GM18517 (cell line): ENCODE measurements at regions not wholly inside any gene's neighbourhood (a gene's known extent, or its start where the extent isn't known, plus 50 kb on each side); places are given as distances from the start of the nearest gene placed in this dataset.

Experiments
- ATAC-seq: cut with Tn5 transposase; IDR thresholded peaks from one replicate; pipeline ENCODE4 v1.9.1; 2021; ENCODE audit warnings: mild to moderate bottlenecking, moderate library complexity; ENCODE audit not compliant: unreplicated experiment

DNA sequence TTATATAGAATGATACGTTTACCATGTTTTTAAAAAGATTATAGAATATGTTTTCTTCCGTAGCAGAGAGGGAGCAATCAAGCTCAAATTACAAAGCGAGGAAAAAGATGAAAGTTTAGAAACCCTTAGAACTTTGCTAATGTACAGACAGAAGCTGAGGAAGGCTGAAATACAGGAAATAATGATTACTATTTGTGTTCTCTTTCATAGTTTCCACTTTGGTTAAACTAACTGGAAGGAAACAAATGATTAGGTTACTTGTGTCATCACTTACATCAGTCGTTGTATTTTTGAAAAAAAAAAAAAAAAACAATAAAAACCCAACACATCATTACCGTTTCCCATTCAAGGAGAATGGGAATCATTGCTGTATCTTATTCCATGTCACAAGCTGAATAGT lies 337.8 kb upstream of the CBLB start:
- peak; percentile 35 for ATAC-seq

DNA sequence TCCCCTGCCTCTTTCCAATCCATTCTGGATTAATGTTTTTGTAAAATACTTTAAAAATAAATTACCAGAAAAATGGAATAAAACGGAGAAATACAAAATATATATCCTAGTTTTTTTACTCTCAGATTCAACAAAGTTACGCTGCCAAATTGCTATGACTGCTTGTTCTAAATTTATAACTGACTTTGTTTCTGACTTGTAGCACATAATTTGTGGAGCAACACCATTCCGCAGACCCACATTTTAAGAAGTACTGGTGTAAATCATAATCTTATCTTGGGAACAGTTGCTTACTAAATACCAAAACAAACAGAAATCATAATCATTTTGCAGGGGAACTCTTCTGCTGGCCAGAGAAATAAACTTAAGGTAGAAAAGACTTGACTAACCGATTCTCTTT lies 339.4 kb upstream of the CBLB start:
- no peak for ATAC-seq

DNA sequence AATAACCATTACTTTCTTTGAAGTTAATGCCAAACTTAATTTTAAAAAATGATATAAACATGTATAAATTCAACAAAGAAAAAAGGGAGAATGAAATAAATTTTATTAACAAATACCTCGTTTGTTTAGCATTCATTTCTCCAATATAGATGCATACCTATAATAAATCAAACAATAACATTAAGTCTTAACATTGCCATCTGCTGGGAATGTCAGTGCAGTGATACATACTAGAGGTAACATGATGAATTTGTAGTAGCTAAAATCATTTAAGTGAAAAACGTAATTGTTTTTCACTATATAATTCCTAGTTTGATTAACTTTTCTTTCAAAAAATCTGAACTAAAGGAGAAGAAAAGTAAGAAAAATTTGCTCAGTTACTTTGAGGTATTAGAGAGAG lies 340.2 kb upstream of the CBLB start:
- no peak for ATAC-seq

DNA sequence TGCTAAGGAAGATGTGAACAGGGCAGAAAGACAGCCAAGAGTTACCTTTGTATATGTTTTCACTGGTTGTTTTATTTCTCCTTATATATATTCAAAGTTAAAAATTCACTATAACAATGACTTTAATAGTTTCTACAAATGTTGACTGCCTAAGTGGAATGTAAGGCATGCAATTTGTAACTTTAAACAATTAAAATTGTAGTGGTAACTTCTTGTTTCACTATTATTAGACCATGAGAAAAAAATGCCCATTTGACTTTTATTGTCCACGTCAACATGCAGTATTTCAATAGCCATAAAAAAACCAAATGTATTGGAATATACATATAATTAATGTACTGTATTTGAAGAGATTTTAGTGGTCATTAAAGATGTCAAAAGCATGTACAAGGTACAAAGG lies 340.7 kb upstream of the CBLB start:
- ATAC-seq = no peak

DNA sequence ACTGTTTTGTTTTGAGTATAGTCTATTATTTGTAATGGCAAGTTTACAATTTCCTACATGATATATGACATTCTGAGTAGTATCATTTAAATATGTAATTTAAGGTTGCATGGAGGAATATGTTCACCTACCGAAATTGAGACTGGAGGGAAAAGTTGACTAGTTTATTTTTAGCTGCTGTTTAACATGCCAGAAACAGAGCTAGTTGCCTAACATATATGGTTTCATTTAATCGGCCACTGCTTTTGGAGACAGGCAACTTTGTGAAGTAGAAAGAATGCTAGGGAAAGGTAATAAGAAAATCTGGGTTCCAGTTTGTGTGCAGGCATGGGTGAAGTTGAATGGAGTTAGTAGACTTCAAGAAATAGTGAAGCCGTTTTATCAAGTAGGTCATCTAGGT lies 342.1 kb upstream of the CBLB start:
- ATAC-seq = no peak

DNA sequence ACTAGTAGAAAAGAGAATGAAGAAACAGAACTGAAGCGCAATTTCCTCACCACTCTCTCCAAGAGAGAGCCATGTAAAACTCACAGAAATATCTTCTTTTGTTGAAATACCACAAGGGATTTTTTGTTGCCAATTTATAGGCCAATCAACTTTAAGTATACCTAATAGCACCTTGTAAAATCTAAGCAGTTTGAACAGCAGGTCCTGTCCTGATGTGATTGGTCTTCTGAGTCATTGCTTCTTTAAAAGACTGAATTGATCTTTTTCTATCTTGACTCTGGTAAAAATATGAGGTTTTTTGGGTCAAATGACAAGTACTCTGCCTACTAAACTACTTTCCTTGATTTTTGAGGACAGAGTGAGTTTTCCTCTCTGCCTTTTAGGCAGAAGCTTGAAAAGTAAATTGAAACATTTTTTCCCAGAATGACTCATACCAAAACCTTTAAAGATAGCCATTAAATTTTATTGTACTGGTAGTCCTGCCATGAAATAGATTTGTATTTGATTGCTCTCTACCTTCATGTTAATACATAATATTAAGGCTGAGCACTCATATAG lies 343.9 kb upstream of the CBLB start:
- no peak for ATAC-seq

DNA sequence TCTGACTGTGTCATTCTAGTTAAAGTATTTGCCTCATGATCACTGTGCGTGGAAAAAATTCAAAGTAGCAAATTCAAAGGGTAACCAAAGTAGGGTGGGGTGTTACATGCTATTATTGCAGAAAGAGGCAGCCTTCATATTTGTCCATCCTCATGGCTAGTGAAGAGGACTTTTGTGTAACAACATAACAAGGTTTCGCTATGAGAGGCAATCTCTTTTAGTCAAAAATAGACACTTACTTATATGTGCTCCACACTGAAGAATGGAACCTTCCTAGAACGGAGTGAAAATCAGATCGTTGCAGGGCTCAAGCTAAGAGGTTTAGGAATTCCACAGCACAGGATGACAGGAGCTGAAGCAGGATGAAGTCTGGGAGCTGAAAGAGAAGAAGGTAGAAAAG lies 345.1 kb upstream of the CBLB start:
- ATAC-seq = no peak

DNA sequence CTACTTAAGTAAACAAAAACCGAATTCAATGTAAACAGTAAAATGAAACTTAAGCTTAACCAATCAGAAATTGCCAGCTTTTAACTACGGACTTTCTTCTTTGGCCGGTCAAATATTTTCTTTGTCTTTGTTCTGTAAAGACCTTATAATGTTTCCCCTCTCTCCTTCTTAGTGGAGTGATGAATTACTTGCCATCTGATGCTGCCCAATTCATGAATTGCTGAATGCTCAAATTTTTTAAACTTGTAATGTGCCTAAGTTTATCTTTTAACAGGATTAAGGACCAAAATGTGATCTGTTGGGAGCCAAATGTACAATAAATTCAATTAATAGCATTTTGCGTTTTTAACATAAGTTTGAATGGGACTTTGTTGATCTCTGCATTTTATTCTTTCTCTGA lies 345.8 kb upstream of the CBLB start:
- ATAC-seq = no peak

DNA sequence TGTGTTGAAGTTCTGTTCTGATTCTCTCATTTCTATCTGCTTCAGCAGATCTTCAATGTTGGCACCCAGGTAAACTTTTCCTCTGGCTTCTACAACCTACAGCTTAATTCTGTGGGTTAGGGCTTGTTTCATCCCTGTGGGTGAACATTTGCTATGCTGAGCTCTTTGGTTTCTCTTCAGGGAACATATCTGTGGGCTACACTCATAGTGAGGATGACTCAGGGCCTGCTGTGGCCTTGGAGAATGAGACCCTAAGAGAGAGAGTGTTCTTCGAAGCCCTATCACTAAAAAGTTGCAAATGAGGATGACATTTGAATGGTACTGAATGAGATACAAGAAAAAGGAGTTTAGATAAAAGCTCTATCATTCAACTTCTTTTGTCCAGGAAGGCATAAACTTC lies 346.2 kb upstream of the CBLB start:
- no peak for ATAC-seq

DNA sequence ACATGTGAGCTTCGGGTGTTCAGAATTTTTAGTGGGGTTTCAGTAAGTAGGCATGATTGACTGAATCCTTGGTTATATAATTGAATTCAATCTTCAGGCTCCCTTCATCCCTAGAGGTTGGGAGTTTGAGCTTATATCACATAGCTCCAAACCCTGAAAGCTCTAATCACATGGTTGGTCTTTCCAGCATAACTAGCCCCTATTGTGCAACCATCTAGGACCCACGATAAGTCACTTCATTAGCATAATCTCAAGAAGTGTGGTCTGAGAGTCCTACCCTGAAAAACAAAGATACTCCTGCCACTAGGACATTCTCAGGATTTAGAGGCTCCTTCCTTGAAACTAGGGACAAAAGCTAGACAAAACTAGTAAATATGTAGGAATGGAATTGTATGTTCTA lies 348.9 kb upstream of the CBLB start:
- no peak for ATAC-seq

DNA sequence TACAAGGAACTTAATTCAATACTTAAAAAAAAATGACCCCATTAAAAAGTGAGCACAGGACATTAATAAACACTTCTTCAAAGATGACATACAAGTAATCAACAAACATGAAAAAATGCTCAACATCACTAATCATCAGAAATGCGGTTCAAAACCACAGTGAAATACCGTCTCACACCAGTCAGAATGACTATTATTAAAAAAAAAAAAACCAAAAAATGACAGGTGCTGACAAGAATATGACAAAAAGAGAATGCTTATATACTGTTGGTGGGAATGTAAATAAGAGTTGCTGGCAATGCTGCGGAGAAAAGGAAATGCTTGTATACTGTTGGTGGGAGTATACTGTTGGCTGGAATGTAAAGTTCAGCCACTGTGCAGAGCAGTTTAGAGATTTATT lies 358.3 kb upstream of the CBLB start:
- no peak for ATAC-seq

DNA sequence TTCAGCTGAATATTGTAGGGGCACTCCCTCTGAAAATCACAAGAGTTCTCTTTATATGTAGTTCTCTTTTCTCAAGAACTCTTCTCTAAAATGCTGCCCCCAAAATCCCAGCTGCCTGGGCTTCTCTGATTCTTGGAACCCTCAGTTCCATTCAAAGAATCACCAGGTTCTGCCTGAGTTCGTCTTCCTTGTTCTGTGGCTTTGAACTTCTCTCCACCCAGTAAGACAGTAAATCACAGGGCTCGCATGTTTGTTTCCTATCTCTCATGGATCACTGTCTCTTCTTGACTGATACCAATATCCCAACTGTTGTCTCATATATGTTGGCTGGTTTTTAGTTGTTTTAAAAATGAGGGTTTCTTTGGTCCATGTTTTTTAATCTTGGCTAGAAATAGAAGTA lies 359.5 kb upstream of the CBLB start:
- ATAC-seq = no peak

DNA sequence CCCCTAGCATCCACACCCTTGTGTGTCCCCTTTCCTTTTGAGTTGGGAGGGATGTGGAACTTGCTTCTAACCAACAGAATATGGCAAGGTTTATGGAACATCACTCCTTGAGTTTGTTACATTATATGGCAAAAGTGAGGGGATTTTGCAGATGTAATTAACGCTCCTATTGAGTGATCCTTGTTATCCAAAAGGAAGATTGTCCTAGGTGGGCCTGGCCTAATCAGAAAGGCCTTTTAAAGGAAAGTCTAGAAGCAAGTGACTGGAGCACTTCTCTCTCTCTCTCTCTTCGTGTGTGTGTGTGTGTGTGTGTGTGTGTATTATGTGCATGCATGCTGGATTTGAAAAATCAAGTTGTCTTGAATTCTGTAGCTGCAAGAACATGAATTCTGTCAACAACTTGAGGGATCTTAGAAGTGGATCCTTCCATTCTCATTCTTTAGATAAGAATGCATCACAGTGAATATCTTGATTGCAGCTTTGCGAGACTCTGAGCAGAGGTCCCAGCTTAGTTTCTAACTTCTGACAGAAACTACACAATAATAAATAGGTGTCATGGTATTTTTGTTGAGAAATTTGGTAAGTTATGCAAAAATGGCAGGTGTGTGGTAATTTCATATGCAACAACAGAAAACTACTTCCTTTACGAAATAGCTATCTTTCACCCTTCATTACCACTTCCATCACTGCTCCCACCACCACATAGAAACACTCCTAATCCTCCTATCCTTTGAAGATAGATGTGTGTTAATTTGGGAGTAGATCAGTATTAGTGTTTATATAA lies 360.9 kb upstream of the CBLB start:
- ATAC-seq = no peak

DNA sequence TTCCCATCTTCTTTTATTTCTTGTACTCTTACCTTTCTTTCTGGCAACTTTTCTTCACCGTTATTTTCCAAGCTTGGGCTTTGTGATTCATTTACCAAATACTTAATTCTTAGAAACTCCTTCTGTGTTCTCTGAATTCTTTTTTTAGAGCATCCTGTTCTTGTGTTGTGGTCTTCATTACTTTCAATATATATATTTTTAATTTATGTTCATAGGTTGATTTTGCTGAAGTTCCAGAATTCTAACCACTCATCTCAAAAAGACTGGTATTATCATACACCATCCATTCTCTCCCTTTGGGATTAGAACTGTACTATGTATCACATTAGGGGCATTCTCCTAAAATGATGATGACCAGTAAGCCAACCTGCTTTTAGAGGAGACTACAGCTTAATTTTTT lies 362.3 kb upstream of the CBLB start:
- ATAC-seq = no peak

DNA sequence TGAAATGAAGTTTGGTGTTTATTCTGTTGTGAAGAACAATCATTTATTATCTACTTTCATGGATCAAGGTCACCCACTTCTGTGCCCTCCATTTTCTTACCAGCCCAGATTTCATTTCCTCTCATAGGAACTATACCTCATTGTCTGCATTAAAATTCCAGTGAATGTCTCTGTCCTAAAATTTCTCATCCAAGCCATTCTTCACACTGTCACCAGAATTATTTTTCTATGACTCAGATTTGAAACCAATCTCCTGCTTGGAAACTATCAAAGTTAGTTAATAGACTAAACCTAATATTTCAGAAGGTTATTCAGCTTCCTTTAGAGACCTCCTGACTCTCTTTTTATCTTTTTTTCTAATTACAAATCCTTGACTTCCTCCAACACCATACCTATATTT lies 364.1 kb upstream of the CBLB start:
- no peak for ATAC-seq

DNA sequence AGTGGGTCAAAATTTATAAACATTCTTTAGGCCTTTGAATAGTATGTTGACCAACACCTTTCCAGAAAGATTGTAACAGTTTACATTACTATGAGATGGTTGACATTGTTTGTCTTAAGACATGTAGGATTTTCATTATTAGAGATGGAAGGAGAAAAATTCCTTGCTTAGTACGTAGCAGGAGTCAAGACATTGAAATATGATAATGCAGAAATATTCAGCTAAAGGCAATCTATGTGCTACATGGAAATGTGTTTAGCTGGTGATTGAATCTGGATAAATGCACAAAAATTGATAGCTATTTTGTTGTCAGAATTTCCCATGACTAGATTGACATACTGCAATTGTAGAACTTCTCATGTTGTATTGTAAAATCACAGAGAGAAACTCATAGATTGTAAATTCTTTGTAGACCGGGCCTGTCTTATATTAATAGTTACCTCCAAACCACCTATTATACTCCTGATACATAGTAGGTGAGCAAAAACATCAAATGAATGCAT lies 370.4 kb upstream of the CBLB start:
- no peak for ATAC-seq

DNA sequence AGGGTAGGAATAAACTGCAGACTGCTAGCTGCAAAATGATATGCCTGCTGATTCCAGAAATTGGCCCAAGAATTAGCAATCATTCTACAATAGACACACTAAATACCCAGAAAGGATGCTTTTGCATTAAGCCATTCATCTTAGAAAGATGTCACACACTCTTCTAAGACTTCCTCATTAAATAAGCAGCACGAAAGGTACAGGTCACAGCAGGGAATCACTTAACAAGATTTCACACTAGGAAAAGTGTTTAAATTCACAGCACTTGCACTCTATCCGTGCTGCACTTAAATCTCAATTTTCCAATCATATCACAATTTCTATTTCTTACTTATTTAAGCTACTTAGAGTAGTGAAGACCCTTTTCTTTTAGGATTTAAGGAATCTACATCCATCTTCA lies 372.8 kb upstream of the CBLB start:
- ATAC-seq = no peak

DNA sequence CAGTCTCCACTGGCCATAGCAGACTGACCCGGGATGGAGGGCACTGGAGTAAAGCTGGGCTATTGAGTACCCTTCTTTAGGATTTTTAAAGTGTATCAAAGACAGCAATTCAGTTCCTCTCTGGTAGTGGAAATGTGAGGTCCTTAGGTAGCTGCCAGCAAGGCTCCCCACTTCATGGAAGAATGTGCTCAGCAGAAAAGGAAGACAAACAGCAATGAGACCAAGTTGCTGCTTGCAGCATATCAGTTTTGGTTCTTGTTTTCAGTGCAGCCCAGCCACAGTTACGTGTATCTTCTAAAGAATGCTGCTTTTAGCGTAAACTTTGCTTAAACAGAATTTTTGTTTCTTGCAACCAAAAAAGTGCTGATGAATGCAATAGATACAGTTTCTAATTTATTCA lies 374.0 kb upstream of the CBLB start:
- peak; percentile 59 for ATAC-seq

DNA sequence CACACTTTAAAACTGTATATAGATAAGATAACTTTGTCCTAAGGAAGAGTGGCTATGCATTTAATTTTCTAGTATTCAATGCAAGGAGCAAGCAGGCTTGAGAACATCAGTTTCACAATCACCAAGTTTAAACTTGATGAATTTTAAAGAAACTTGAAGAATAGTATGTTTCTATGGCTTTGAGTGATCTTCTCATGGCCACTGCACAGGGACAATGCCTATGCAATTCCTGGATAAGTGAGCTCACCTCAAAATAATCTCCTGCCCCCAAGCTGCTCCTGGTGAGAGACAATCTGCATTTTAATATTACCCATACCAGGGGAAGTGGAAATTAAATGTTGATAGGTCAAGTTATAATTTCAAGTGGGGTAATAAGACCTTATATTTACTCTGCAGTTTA lies 376.6 kb upstream of the CBLB start:
- no peak for ATAC-seq

DNA sequence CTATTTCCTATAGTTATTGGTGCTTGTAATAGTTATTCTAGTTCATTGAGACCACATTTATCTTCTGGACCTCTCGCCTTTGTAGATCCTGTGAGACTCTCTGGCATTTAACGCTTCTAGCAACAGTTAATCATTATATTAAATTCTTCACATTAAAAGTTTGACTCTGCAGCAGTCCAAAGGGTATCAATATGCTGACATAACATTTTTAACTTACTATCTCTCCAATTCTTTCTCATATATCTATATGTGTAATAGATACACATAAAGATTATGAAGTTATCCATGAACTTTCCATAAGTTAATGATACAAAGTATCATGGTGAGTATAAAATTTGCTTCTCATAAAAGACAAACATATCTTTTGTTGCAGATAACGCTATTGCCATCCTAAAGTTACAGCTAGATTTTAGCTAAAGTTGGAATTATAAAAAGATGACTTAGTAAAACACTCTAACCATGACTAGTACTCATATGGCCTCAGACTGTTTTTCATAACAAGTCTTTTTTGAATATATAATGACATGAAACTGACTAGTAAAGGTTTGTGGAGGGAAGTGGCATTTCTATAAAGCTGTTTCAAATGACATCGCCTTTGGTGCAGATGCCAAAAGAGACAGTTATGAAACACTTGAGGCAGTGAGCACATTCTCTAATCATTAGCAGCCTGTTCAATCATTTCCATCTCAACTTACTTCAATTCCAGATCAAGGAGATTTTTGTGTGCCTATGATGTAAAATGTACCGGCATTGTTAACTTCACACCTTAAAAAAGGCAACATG lies 379.3 kb upstream of the CBLB start:
- no peak for ATAC-seq

DNA sequence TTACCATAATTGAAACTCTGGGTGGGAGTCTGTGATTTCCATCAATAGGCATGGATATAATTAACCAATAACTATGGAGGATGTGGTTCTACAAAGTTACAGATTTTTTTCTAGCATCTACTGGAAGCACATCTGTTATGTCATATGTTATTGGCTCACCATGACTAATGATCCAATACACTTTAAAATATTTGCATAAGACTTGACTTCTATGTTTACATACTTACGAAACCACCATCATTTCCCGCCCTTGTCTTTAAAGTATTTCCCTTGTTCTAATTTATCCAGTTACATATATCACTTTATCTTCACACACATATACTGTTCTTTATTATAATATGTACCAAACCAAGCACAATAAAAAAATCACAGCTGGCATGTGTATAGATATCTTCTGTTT lies 380.3 kb upstream of the CBLB start:
- no peak for ATAC-seq

DNA sequence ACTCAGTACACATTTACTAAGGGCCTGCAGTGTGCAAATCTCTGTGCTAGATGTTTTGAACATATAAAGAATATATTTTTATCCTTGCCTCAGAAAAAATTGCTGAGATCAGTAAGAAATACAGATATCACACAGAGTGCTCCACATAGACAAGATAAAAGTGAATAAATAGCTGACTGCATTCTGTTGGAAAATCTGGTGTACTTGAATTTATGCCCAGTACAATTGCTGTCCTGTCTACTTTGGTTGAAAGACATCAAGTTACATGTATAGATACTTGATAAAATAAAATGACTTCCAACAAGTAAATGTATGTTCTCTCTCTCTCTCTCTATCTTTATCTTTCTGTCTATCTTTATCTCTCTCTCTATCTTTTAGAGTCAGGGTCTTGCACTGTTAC lies 381.2 kb upstream of the CBLB start:
- no peak for ATAC-seq
